ENCODE measurements at regions not wholly inside any gene's neighbourhood (a gene's known extent, or its start where the extent isn't known, plus 50 kb on each side); places are given as distances from the start of the nearest gene placed in this dataset.

DNA sequence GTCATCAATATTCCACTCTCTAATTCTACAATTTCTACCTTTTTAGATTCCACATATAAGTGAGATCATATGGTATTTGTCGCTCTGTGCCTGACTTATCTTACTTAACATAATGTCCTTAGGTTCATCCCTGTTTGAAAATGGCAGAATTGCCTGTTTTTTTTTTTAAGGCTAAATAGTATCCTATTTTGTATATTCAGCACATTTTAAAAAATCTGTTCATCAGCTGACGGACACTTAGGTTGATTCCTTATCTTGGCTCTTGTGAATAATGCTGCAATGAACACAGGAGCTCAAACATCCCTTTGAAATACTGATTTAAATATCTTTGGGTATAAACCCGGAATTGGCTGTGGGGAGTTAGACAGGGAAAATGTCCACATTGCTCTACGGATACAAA is 326.7 kb upstream of the THBS1 start:
- TF ChIP-seq, protein P1, sequence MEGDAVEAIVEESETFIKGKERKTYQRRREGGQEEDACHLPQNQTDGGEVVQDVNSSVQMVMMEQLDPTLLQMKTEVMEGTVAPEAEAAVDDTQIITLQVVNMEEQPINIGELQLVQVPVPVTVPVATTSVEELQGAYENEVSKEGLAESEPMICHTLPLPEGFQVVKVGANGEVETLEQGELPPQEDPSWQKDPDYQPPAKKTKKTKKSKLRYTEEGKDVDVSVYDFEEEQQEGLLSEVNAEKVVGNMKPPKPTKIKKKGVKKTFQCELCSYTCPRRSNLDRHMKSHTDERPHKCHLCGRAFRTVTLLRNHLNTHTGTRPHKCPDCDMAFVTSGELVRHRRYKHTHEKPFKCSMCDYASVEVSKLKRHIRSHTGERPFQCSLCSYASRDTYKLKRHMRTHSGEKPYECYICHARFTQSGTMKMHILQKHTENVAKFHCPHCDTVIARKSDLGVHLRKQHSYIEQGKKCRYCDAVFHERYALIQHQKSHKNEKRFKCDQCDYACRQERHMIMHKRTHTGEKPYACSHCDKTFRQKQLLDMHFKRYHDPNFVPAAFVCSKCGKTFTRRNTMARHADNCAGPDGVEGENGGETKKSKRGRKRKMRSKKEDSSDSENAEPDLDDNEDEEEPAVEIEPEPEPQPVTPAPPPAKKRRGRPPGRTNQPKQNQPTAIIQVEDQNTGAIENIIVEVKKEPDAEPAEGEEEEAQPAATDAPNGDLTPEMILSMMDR (IDR thresholded peaks at IDR 0.05; ENCODE audit: low read depth, low read length, poor library complexity, severe bottlenecking) = no peak
- no peak for TF ChIP-seq EZH2phosphoT487 (IDR thresholded peaks at IDR 0.05; ENCODE audit: borderline replicate concordance, low read length)
